ENCODE measurements at regions not wholly inside any gene's neighbourhood (a gene's known extent, or its start where the extent isn't known, plus 50 kb on each side); places are given as distances from the start of the nearest gene placed in this dataset.

GRCh38 chr10:33410096-33410859 lies 75.8 kb upstream of the NRP1 start:
- FAIRE-seq (no peak), DNase-seq (ENCODE audit: insufficient read length, low spot score) (no peak)

- DNase-seq (ENCODE audit: insufficient read length, low spot score) (no peak), FAIRE-seq (no peak)
Measured at GRCh38 chr10:33406596-33406995, 72.1 kb upstream of the NRP1 start.

GRCh38 chr10:33402220-33403073 lies 68.0 kb upstream of the NRP1 start:
- DNase-seq (ENCODE audit: insufficient read length, low spot score): no peak
- no peak for FAIRE-seq

- no peak for FAIRE-seq
- DNase-seq (ENCODE audit: insufficient read length, low spot score): no peak
Measured at GRCh38 chr10:33401300-33401699, 66.8 kb upstream of the NRP1 start.

- FAIRE-seq (no peak), DNase-seq (ENCODE audit: insufficient read length, low spot score) (no peak)
Measured at GRCh38 chr10:33398796-33399195, 64.3 kb upstream of the NRP1 start.

- no peak for DNase-seq (ENCODE audit: insufficient read length, low spot score)
- no peak for FAIRE-seq
Measured at GRCh38 chr10:33396938-33397337, 62.5 kb upstream of the NRP1 start.

- DNase-seq (ENCODE audit: insufficient read length, low spot score) (no peak), FAIRE-seq (no peak)
Measured at GRCh38 chr10:33396279-33396678, 61.8 kb upstream of the NRP1 start.

- DNase-seq (ENCODE audit: insufficient read length, low spot score) (no peak), FAIRE-seq (no peak)
Measured at GRCh38 chr10:33395201-33395600, 60.7 kb upstream of the NRP1 start.

GRCh38 chr10:33392706-33393105 lies 58.2 kb upstream of the NRP1 start:
- DNase-seq (ENCODE audit: insufficient read length, low spot score) (no peak), FAIRE-seq (no peak)

- DNase-seq (ENCODE audit: insufficient read length, low spot score) (no peak), FAIRE-seq (no peak)
Measured at GRCh38 chr10:33391611-33392465, 57.4 kb upstream of the NRP1 start.

GRCh38 chr10:33390046-33390445 lies 55.6 kb upstream of the NRP1 start:
- no peak for DNase-seq (ENCODE audit: insufficient read length, low spot score)
- no peak for FAIRE-seq

- FAIRE-seq: no peak
Measured at GRCh38 chr10:33388785-33389184, 54.3 kb upstream of the NRP1 start.

GRCh38 chr10:33388382-33388781 lies 53.9 kb upstream of the NRP1 start:
- DNase-seq (ENCODE audit: insufficient read length, low spot score) (no peak), FAIRE-seq (no peak)

More at GRCh38 chr10:33388785-33389184, 54.3 kb upstream of the NRP1 start:
- no peak for DNase-seq (ENCODE audit: insufficient read length, low spot score)

GRCh38 chr10:33387720-33388119 lies 53.3 kb upstream of the NRP1 start:
- DNase-seq (ENCODE audit: insufficient read length, low spot score): no peak
- FAIRE-seq: no peak

GRCh38 chr10:33386926-33387325 lies 52.5 kb upstream of the NRP1 start:
- DNase-seq (ENCODE audit: insufficient read length, low spot score) (no peak), FAIRE-seq (no peak)

GRCh38 chr10:33385686-33386085 lies 51.2 kb upstream of the NRP1 start:
- DNase-seq (ENCODE audit: insufficient read length, low spot score) (no peak), FAIRE-seq (no peak)

- DNase-seq (ENCODE audit: insufficient read length, low spot score) (no peak), FAIRE-seq (no peak)
Measured at GRCh38 chr10:33385015-33385414, 50.5 kb upstream of the NRP1 start.
